ENCODE measurements at regions not wholly inside any gene's neighbourhood (a gene's known extent, or its start where the extent isn't known, plus 50 kb on each side); places are given as distances from the start of the nearest gene placed in this dataset.

GRCh38 chr12:92557422-92557724, 145.4 kb upstream of the PLEKHG7 start:
- CTCF ChIA-PET = no interaction called here
- BruUV-seq (replicated peaks) = no TSS peak
- POLR2A ChIA-PET = no interaction called here
- Histone ChIP-seq H3K4me1 (ENCODE audit: control insufficient read depth, insufficient read depth, low read length) (no peaks in the 10 kb centered on the region), H3K36me3 (ENCODE audit: control insufficient read depth, insufficient read depth, low read length) (no peaks in the 10 kb centered on the region), H3K9me3 (ENCODE audit: control insufficient read depth, insufficient read depth, low read depth, low read length) (no peaks in the 10 kb centered on the region), H3K4me3 (ENCODE audit: low read depth in 2 of 2, low read length in 2 of 2) (no peak overlapping the region), H3K27ac (ENCODE audit: low read length) (no peak overlapping the region), H3K27me3 (ENCODE audit: control insufficient read depth, insufficient read depth, low read length) (no peaks in the 10 kb centered on the region; the same call in 1 of the 2 replicates)
- DNase-seq (ENCODE audit: low read depth, low spot score) (no peak), ATAC-seq (no peak)
- in situ Hi-C loops (cut with HindIII; ENCODE audit: low pct_unique_long_range_greater_than_20kb, low sequenced_read_pairs) = no loop called here
- intact Hi-C loops (cut with micrococcal nuclease; ENCODE audit: unreplicated experiment) = no loop called here
- TF ChIP-seq TCF7L2 (IDR thresholded peaks at IDR 0.05; ENCODE audit: low read depth, low read length) (no peak), CTCF (IDR thresholded peaks at IDR 0.05) (no peak), REST (IDR thresholded peaks at IDR 0.05; ENCODE audit: insufficient read depth in 1 of 2, low read depth in 2 of 2, low read length in 1 of 2) (no peak), POLR2AphosphoS5 (IDR thresholded peaks at IDR 0.05; ENCODE audit: low read depth, low read length) (no peak), SIN3A (IDR thresholded peaks at IDR 0.05; ENCODE audit: borderline replicate concordance, insufficient read depth, low read depth, low read length) (no peak)

GRCh38 chr12:92556637-92557421, 146.0 kb upstream of the PLEKHG7 start:
- POLR2A ChIA-PET = no interaction called here
- ATAC-seq = no peak
- CTCF ChIA-PET = interaction anchor here (0.6 kb wide), 1 partner anchor 82 kb away, joined by 3 read pairs; no protein-coding TSS in a partner anchor
- DNase-seq (ENCODE audit: low read depth, low spot score) = no peak
- no peaks in the 10 kb centered on the region for H3K9me3 ChIP-seq (ENCODE audit: control insufficient read depth, insufficient read depth, low read depth, low read length)
- H3K27me3 ChIP-seq (ENCODE audit: control insufficient read depth, insufficient read depth, low read length) = no peaks in the 10 kb centered on the region
- no TSS peak for BruUV-seq (replicated peaks)
- in situ Hi-C loops (cut with HindIII; ENCODE audit: low pct_unique_long_range_greater_than_20kb, low sequenced_read_pairs) = no loop called here
- intact Hi-C loops (cut with micrococcal nuclease; ENCODE audit: unreplicated experiment) = no loop called here
- H3K4me3 ChIP-seq (ENCODE audit: low read depth in 2 of 2, low read length in 2 of 2) = no peak overlapping the region
- no peaks in the 10 kb centered on the region for H3K4me1 ChIP-seq (ENCODE audit: control insufficient read depth, insufficient read depth, low read length)
- TF ChIP-seq CTCF (IDR thresholded peaks at IDR 0.05) (no peak), TCF7L2 (IDR thresholded peaks at IDR 0.05; ENCODE audit: low read depth, low read length) (no peak), SIN3A (IDR thresholded peaks at IDR 0.05; ENCODE audit: borderline replicate concordance, insufficient read depth, low read depth, low read length) (no peak), POLR2AphosphoS5 (IDR thresholded peaks at IDR 0.05; ENCODE audit: low read depth, low read length) (no peak), REST (IDR thresholded peaks at IDR 0.05; ENCODE audit: insufficient read depth in 1 of 2, low read depth in 2 of 2, low read length in 1 of 2) (no peak)
- H3K27ac ChIP-seq (ENCODE audit: low read length) = no peak overlapping the region
- no peaks in the 10 kb centered on the region for H3K36me3 ChIP-seq (ENCODE audit: control insufficient read depth, insufficient read depth, low read length)
